Epidermal melanocyte (primary cell): ENCODE measurements at regions not wholly inside any gene's neighbourhood (a gene's known extent, or its start where the extent isn't known, plus 50 kb on each side); places are given as distances from the start of the nearest gene placed in this dataset.
"Not testable (repeated sequence)": the region's sequence is repeated elsewhere in the genome, so short reads cannot be mapped to it uniquely, and the experiment has no call there.

ENCODE experiments used
- DNase-seq: peaks from one replicate; pipeline ENCODE4 v3.0.0; 2011; ENCODE audit warnings: low spot score; ENCODE audit not compliant: insufficient read length

DNA sequence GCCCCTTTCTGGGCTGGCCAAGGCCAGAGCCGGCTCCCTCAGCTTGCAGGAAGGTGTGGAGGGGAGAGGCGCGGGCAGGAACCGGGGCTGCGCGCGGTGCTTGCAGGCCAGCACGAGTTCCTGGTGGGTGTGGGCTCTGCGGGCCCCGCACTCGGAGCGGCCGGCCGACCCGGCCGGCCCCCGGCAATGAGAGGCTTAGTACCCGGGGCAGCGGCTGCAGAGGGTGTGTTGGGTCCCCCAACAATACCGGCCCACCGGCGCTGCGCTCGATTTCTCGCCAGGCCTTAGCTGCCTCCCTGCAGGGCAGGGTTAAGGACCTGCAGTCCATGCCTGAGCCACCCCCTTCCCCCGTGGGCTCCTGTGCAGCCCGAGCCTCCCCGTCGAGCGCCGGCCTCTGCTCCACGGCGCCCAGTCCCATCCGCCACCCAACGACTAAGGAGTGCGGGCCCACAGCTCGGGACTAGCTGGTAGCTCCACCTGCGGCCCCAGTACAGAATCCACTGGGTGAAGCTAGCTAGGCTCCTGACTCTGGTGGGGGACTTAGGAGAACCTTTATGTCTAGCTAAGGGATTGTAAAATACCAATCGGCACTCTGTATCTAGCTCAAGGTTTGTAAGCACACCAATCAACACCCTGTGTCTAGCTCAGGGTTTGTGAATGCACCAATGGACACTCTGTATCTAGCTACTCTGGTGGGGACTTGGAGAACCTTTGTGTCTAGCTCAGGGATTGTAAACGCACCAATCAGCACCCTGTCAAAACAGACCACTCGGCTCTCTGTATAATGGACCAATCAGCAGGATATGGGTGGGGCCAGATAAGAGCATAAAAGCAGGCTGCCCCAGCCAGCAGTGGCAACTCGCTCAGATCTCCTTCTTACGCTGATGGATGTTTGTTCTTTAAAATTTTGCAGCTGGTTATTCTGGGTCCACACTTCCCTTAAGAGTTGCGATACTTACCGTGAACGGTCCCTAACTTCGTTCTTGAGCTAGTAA is 167.4 kb upstream of the RREB1 start:
- no peak for DNase-seq

DNA sequence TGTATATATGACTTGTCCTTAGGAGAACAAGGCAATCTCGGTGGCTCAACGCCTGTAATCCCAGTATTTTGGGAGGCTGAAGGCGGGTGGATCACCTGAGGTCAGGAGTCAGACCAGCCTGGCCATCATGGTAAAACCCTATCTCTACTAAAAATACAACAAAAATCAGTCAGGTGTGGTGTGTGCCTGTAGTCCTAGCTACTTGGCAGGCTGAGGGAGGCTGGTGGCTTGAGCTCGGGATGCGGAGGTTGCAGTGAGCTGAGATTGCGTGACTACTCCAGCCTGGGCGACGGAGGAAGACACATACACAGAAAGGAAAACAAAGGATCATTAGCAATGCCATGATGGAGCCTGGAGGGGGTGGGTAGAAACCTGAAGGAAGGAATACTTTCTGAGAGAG is 166.6 kb upstream of the RREB1 start:
- no peak for DNase-seq

DNA sequence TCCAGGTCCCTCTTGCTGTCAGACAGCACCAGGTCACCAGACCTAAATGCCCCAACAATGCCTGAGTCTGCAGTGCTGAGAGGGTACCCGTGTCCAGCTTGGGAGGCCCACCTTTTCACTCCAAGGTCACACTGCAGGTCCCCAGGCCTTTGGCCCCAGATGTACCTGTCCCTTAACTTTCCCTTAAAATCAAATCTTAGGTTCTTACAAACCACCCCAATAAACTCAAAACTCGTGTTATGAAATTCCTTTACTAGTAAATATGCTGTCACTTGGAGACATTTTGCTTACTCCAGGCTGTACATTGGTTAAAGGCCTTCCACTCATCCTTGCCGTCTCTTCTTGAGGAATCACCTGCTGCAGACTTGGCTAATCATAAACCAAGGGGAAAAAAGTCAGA is 165.7 kb upstream of the RREB1 start:
- no peak for DNase-seq

DNA sequence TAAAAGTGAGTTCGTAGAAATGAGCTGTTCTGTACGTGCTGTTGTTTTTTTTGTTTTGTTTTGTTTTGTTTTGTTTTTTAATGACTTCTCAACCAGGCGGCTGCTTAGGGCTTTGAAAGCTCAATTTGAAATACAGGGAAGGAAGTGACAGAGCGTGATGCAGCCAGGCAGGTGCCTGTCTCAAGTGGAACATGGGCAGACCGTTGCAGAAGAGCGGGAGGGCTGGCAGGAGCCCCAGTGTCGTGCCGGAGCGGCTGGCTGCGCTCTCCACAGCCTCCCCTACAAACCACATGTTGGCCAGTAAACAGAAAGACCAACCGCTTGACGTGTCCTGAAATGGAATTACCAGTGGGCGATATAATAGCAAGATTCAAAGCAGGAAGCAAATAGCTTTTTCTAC is 164.9 kb upstream of the RREB1 start:
- no peak for DNase-seq

DNA sequence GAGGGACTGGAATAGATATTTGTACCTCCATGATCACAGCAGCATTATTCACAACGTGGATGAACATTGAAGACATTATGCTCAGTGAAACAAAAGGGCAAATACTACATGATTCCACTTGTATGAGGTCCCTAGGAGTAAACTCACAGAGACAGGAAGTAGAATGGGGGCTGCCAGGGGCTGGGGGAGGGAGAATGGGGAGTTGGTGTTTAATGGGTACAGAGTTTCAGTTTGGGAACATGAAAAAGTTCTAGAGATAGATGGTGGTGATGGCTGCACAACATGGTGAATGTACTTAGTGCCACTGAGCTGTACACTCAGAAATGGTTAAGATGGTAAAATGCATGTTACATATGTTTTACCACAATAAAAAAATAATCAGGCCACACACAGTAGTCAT is 164.3 kb upstream of the RREB1 start:
- DNase-seq, result no peak

DNA sequence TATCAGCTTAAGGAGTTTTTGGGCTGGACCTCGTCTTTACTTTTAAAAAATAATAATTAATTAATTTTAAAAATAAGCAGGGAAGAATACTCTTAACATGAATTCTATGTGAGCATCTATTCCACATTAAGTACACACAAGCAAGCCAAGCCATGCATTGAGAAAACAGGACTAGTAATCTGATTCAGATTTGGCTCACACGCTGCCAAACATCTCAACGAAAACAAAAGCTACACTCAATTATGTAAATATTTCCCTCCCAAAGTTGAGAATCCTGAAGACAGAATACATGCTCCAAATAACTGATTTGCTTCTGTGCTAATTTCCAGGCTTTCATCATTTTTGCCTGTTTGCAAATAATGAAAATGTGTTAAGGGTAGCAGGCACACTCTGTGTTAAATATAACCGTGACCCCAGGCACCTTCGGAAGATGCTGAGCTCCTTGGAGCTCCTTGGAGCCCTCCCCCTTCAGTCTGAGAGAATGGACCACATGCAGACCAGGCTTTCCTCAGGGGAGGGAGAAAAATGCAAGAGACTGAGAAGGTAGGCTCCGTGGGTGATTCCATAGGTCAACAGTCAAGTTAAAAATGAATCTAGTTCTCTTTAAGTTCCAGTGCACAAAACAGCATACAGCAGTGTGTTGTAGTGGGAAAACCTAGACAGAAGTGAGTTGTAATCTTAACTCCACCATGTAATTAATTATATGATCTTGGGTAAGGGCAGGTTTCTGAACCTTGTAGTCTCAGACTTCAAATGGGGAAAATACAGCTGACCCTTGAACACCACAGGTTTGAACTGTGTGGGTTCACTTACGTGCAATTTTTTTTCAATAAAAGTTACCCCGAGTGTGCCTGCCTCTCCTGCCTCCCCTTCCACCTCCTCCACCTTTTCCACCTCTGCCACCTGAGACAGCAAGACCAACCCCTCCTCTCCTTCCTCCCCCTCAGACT is 161.3 kb upstream of the RREB1 start:
- no peak for DNase-seq

DNA sequence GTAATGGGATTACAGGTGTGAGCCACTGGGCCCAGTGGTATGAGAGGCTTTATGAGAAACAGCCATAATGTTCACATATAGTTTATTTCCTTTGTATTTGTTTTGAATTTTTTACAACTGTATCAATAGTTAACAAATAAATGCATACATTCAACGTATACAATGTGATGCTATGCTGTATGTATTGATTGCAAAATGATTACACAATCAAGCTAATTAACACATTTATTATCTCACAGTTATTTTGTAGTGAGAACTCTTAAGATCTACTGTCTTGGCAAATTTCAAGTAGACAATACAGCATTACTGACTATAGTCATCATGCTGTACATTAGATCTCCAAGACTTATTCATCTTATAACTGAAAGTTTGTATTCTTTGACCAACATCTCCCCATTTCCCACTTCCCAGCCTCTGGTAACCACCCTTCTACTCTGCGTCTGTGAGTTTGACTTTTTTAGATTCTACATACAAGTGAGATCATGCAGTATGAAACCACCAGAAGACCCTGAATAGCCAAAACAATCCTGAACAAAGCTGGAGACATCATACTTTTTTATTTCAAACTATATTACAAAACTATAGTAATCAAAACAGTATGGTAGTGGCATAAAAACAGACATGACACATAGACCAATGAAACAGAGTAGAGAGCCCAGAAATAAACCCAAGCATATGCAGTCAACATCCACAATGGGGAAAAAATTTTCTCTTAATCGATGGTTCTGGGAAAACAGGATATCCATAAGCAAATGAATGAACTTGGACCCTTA is 157.2 kb upstream of the RREB1 start:
- DNase-seq, result no peak

DNA sequence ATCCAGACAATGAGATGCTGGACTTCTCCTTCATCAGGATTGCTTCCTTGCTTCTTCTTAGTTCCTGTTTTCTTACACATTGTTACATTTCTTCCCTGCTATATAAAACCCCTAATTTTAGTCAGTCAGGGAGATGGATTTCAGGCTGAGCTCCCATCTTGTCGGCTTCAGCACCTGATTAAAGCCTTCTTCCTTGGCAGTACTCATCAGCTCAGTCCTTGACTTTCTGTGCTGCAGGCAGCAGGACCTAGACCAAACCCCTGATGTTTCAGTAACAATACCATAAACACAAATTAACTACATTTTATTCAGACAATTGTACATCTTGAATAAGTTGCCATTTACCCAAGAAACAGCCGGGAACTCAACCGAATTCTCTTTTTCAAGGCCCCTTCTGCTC is 156.4 kb upstream of the RREB1 start:
- DNase-seq, result no peak

DNA sequence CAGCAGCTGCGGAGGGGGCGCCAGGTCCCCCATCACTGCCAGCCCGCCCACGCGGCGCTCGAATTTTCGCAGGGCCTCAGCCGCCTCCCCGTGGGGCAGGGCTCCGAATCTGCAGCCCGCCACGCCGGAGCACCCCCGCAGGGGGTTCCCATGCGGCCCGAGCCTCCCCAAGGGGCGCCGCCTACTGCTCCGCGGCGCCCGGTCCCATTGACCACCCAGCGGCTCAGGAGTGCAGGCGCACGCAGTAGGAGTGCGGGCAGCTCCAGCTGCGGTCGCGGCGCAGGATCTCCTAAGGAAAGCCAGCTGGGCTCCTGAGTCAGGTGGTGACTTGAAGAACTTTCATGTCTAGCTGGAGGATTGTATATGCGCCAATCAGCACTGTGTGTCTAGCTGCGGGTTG is 155.3 kb upstream of the RREB1 start:
- no peak for DNase-seq

DNA sequence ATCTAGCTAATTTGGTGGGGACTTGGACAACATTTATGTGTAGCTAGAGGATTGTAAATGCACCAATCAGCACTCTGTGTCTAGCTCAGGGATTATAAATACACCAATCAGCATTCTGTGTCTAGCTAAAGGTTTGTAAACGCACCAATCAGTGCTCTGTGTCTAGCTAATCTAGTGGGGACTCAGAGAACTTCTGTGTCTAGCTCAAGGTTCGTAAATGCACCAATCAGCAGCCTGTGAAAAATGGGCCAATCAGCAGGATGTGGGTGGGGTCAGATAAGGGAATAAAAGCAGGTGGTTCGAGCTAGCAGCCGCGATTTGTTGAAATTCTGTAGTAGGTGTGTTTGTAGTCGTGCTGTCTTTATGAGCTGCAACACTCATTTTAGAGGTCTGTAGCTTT is 154.8 kb upstream of the RREB1 start:
- not testable (repeated sequence) for DNase-seq

DNA sequence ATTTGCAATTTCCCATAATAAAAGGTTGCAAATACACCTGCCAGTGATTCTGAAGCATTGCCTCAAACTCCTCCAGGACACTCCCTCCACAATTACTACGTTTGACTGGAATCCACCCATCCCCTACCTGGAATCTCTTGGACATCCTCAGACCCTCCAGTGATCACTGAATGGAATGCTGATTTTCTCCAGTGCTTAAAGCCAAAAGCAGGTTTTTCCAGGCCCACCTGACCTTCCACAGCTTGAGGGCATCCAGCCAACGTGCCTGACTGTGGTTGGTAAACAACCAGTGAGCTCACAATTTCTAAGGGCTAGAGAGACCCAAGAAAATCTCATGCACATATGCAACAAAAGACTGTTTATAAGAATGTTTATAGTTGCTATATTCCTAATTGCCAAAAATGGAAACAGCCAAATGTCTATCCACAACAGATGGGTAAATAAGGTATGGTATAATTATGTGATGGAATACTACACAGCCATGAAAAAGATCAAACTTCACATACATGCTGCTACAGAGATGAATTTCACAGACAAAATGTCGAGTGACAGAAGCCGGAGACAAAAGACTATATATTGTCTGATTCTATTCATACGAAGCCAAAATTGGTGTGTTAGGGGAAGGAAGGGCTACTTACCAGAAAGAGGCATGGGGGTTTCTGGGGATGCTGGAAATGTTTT is 147.1 kb upstream of the RREB1 start:
- DNase-seq, result no peak

DNA sequence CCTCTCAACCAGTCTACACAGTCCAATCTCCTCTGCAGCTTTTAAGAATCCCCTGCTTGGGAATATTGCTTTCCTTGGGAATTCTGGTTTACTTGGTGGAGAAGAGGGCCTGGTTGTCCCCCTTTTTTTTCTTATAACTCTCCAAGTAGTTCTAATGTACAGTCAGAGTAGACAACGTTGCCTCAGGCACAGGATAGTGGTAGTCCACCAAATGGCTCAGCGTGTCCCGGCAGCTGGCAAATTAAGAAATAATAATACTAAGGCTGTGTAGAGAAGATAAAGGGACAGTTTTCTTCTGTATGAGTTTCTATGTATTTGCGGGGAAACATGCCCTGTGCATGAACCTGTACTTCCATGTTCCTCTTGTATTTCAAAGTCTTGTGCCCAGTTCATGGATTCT is 145.7 kb upstream of the RREB1 start:
- no peak for DNase-seq

DNA sequence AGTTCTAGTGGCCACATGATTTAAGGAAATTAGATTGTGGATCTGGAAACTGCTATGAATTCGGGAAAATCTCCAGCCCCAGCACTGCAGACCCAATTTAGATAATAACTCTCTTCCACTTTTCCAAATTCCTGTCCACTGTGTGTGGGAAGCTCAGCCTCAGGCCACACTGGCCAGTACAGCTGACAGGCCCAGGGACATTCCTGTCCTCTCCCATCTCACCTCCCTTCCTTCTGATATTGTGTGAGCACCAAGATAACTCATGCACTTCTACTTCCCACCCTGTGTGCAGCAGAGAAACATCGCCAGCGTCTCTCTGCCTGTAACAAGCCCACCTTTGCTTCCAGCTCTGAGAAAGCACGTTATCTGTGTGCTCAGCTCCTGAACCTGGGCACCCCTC is 145.1 kb upstream of the RREB1 start:
- no peak for DNase-seq

DNA sequence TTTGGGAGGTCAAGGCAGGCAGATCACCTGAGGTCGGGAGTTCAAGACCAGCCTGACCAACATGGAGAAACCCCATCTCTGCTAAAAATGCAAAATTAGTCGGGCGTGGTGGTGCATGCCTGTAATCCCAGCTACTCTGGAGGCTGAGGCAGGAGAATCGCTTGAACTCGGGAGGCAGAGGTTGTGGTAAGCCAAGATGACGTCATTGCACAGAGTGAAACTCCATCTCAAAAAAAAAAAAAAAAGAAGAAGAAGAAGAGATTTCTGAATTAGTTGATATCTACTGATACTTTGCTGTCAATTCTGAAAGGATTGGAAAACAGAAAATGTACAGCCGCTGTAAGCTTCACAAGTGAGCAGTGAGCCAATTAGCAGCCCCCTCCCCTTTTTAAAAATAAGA is 144.4 kb upstream of the RREB1 start:
- not testable (repeated sequence) for DNase-seq

DNA sequence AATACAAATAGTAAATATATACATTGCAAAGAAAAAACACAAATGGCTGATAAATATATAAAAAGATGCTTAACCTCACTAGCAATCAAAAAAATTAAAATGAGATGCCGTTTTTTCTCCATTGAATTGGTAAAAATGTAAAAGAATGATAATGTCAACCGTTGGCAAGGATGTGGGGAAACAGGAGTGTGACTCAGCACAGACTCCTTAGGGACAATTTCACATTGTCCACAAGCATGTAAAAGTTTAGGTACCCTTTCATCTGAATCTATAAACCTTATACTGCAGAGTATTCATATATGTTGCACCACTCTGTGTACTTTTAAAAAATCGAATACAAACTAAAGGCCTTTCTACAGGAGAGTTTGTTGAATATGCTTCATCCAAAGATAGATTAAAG is 143.1 kb upstream of the RREB1 start:
- DNase-seq, result no peak

DNA sequence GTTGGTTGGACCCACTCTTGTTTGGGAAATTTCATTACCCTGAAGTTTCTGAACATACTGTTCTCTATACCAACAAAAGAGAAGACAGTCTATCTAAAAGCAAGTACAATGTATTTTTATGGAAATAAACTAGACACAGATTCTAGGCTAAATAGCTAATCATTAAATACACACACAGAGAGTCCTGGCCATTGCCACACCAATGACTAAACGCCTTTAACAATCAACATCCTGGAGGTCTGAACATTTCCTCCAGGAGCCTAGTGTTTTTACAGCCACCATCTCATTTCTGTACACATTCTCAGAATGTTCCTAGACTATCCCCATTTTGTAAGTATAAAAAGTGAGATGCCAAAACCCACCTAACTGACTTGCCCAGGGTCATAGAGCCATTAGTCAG is 141.6 kb upstream of the RREB1 start:
- DNase-seq, result no peak

DNA sequence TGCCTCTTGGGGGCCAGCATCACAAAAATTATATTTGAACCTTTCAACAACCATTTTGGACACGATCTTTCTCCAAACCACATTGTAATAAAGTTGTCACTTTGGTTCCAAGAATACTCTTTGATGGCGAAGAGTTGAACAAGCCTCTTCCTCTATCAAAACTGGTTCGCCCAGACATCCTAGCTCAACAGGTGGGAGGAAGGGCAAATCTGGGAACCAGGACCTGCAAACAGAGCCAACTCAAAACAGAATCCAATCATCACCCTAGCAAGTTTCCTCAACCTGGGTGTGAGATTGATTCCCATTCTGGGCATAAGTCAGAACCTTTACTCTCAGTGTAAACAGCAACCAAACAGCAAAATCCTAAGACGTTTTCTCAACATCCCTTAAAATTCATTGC is 141.2 kb upstream of the RREB1 start:
- no peak for DNase-seq

DNA sequence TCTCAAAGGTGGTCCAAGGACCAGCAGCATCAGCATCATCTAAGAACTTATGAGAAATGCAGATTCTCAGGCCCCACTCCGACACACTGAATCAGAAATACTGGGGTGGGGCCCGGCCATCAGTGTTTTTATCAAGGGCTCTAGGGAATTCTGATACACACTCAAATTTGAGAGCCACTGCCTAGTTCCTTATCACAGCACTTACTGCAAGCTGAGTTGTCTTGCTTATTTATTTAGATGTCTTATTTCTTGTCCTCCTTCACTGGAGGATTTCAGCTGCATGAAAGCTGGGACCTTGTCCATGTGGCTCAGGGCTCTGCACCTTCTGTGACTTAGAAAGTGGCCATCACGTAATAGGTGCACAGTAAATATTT is 139.4 kb upstream of the RREB1 start:
- no peak for DNase-seq

DNA sequence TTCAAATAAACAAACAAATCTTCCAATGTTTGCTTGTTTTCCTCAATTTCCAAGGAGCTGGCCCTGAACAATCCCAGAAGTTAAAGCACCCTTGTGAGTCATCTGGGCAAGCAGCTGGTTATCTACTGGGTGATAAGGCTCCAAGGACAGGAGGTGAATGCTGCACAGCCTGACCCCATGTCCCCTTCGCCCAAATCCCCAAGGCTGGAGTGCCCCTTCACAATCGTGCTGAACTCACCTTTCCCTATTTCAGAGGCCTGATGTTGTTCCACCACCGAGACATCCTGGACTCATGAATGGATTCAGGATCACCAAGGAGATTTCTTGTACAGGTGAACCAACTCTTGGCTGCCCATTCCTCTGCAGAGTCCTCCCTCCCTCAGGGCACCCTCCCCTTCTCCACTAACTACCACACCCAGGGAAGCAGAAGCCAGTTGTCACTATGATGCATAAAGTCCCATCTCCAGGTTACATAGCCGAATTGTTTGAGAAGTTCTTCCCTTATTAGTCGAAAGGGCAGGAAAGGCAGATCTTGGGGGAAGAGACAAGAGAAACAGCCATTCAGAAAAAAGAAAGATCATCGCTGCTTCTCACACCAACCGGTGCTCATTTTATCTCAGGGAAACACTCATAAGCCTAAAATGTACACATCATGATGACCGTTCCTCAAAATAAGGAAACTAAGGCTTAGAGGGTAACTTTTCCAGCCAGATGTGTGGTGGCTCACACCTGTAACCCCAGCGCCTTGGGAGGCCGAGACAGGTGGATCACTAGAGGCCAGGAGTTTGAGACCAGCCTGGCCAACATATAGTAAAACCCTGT is 138.8 kb upstream of the RREB1 start:
- no peak for DNase-seq

DNA sequence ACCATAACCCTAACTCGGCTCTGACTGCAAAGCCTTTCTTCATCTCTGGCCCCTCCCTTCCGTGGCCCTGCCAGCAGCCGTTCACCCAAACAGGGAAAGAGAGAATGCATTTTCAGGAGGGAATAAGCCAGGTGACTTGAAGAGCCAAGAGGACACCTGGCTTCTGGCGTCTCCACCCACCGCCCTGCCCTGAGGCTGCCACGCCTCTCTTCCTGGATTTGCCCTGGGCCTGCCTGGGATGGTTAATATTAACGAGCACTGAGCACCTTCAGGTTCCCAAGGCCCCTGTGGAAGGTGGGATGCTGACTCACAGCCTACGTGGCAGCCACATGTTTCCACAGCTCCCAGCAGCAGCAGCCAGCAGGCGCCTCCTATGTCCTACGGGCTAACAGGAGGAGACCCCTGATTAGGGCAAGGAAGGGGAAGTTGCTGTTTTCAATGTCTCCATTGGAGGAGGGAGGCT is 138.0 kb upstream of the RREB1 start:
- no peak for DNase-seq
